AG04450 (cell line): ENCODE measurements at regions not wholly inside any gene's neighbourhood (a gene's known extent, or its start where the extent isn't known, plus 50 kb on each side); places are given as distances from the start of the nearest gene placed in this dataset.

ENCODE experiments used
- CTCF ChIA-PET: fragments of 300-600, 350-600 bp; formaldehyde crosslinking; extraction: SDS; loops from one replicate; lab custom pipeline; 2022; ENCODE audit warnings: antibody characterized with exemption, inconsistent platforms; lab: Charles Lee
- POLR2A ChIA-PET: fragments of 350-600 bp; formaldehyde crosslinking; extraction: SDS; loops from one replicate; lab custom pipeline; 2021; ENCODE audit warnings: antibody characterized with exemption, inconsistent platforms; lab: Yijun Ruan, JAX
- DNase-seq: peaks from one replicate; pipeline ENCODE4 v3.0.0-alpha.2; 2011; ENCODE audit warnings: low read depth, low spot score
- H3K27ac ChIP-seq: one replicate; pipeline ENCODE4 v1.5.1; 2012; ENCODE audit warnings: low read depth, low read length, control low read depth
- H3K27me3 ChIP-seq: one replicate; pipeline ENCODE4 v1.6.0; 2012; ENCODE audit warnings: low read length; ENCODE audit not compliant: control insufficient read depth, insufficient read depth
- H3K4me3 ChIP-seq: 2 replicates; pipeline ENCODE4 v1.5.1; 2011; ENCODE audit warnings: mild to moderate bottlenecking, low read depth, low read length, control low read depth
- H3K9me3 ChIP-seq: 2 replicates; pipeline ENCODE4 v1.5.1; 2012; ENCODE audit warnings: low read length; ENCODE audit not compliant: control insufficient read depth, insufficient read depth
- CTCF ChIP-seq: IDR thresholded peaks from 2 replicates; pipeline ENCODE4 v1.5.1; 2011; ENCODE audit warnings: low read depth, low read length, control low read depth, inconsistent platforms

- no peak for DNase-seq
- H3K4me3 ChIP-seq: no peak overlapping the region
- no peak for TF ChIP-seq CTCF
- no peaks in the 10 kb centered on the region for H3K9me3 ChIP-seq
- H3K27me3 ChIP-seq: peaks cover 4% of the 10 kb centered on the region
- ChIA-PET CTCF (no interaction called here), POLR2A (no interaction called here)
- no peak overlapping the region for H3K27ac ChIP-seq
Observed at GRCh38 chr6:82576284-82576683, 212.7 kb downstream of the TPBG start.

DNA sequence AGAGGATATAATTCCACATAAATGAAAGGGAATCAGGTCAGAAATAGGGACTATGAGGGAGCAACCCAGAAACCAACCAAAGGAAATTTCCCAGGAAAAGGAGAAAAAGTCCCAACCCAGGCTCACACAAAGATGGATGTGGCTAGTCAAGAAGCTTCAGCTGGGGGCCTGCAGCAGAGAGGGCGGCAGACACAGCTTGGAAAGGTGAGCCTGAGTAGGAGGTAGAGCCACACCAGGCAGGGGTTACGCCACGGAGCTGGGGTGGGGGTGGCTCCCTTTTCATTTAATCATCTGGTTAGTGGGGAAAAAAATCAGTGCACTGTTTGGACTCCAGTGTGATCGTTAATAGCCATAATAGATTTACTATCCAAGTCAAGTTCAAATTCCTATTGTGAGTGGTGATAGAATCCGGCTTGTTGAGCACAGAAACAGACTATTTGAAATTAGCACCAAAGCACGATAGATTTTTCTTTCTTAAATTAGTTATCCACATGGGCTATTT, 220.6 kb downstream of the TPBG start:
- Histone ChIP-seq H3K27ac (no peak overlapping the region), H3K4me3 (no peak overlapping the region), H3K27me3 (peaks cover 8% of the 10 kb centered on the region), H3K9me3 (no peaks in the 10 kb centered on the region)
- ChIA-PET CTCF (no interaction called here), POLR2A (no interaction called here)
- no peak for DNase-seq
- no peak for TF ChIP-seq CTCF

DNA sequence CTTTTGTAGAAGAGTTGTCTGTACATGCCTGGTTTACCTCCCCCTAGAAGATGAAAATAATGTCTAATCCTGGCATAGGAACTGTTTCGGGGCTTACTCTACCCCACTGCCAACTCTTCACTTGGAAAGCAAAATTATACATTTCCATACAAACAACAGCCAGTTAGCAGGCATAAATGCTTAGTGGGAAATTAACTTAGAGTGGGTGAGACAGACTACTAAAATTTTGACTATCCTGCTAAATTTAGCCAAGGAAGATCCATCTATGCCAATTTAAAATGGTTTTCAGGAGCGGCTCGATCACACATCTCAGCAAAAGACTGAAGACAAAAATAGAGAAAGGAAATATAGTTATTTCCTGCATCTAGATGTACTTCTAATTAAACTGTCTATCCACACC, 221.2 kb downstream of the TPBG start:
- ChIA-PET CTCF (no interaction called here), POLR2A (no interaction called here)
- H3K27ac ChIP-seq: no peak overlapping the region
- no peaks in the 10 kb centered on the region for H3K9me3 ChIP-seq
- TF ChIP-seq CTCF: no peak
- peaks cover 6% of the 10 kb centered on the region for H3K27me3 ChIP-seq
- H3K4me3 ChIP-seq: no peak overlapping the region
- DNase-seq: no peak

- TF ChIP-seq CTCF: no peak
- H3K27me3 ChIP-seq: no peaks in the 10 kb centered on the region
- ChIA-PET CTCF (no interaction called here), POLR2A (no interaction called here)
- no peak overlapping the region for H3K27ac ChIP-seq
- no peak overlapping the region for H3K4me3 ChIP-seq
- no peak for DNase-seq
- no peaks in the 10 kb centered on the region for H3K9me3 ChIP-seq
Observed at GRCh38 chr6:82588020-82588419, 224.4 kb downstream of the TPBG start.

GRCh38 chr6:82588859-82589412, 225.3 kb downstream of the TPBG start:
- no peak for DNase-seq
- no peaks in the 10 kb centered on the region for H3K9me3 ChIP-seq
- no peak for TF ChIP-seq CTCF
- no peak overlapping the region for H3K27ac ChIP-seq
- POLR2A ChIA-PET: no interaction called here
- no peak overlapping the region for H3K4me3 ChIP-seq
- no peaks in the 10 kb centered on the region for H3K27me3 ChIP-seq
- CTCF ChIA-PET: no interaction called here
